Nephron progenitor cell (in vitro differentiated cells): ENCODE measurements at regions not wholly inside any gene's neighbourhood (a gene's known extent, or its start where the extent isn't known, plus 50 kb on each side); places are given as distances from the start of the nearest gene placed in this dataset.
A peak's percentile ranks its signal among the peaks of the same experiment; 100 is the strongest.

Experiments
- DNase-seq: peaks from one replicate; pipeline ENCODE4 v3.0.0; 2021
- H3K27ac Mint-ChIP-seq: 2 replicates; pipeline ENCODE4 v1.8.0; 2021; ENCODE audit warnings: mild to moderate bottlenecking, moderate library complexity, mixed read lengths
- H3K27me3 Mint-ChIP-seq: 2 replicates; pipeline ENCODE4 v1.8.0; 2021; ENCODE audit warnings: mild to moderate bottlenecking, low read depth, mixed read lengths; ENCODE audit not compliant: poor library complexity
- H3K36me3 Mint-ChIP-seq: 2 replicates; pipeline ENCODE4 v1.8.0; 2021; ENCODE audit warnings: low read depth, mixed read lengths
- H3K4me1 Mint-ChIP-seq: 2 replicates; pipeline ENCODE4 v1.8.0; 2021; ENCODE audit warnings: mixed read lengths
- H3K4me3 Mint-ChIP-seq: 2 replicates; pipeline ENCODE4 v1.8.0; 2021; ENCODE audit warnings: mild to moderate bottlenecking, moderate library complexity, mixed read lengths
- H3K9me3 Mint-ChIP-seq: 2 replicates; pipeline ENCODE4 v1.8.0; 2021; ENCODE audit warnings: mild to moderate bottlenecking, moderate library complexity, mixed read lengths
- CTCF ChIP-seq: fragments of 200-600 bp; sonication (generic); IDR thresholded peaks from 2 replicates; pipeline ENCODE4 v1.5.0; 2021; ENCODE audit warnings: antibody characterized with exemption

DNA sequence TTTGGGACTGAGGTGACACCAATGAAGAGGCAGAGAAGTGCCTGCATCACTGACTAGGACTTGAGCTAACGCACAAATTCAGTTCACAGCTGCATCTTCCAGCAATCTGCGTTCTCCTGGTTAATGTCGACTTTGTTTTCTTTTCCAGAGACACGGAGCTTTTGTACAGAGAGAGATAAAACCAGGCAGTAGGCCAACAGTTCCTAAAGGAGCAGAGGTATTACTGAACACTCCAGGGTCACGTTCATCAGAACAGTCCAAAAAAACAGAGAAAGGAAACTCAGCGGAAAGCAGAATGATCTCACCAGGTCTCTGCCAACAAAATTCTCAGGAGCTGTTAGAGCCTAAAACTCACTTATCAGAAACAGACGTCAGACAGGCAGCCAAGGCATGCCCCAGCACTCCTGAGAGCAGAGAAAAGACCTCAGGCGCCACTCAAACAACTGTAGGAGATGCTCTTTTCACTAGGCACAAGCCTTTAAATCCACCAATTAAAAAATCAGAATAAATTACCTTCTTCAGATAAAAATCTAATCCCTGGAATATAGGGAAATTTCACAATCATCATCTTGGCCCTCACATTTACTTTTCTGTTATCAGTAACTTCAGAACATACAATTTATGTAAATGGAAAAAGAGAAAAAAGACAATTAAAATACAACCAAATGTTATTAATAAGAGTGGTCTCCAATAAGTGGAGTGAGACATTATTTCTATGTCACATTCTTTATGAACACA lies 95.9 kb upstream of the SPTBN1 start:
- Mint-ChIP-seq H3K27me3 (peaks cover 3% of the 10 kb centered on the region), H3K9me3 (peaks cover 8% of the 10 kb centered on the region), H3K27ac (peak overlapping the region; percentile 89), H3K4me1 (peaks cover 10% of the 10 kb centered on the region), H3K4me3 (no peak overlapping the region), H3K36me3 (peaks cover 8% of the 10 kb centered on the region)
- no peak for TF ChIP-seq CTCF
- no peak for DNase-seq

DNA sequence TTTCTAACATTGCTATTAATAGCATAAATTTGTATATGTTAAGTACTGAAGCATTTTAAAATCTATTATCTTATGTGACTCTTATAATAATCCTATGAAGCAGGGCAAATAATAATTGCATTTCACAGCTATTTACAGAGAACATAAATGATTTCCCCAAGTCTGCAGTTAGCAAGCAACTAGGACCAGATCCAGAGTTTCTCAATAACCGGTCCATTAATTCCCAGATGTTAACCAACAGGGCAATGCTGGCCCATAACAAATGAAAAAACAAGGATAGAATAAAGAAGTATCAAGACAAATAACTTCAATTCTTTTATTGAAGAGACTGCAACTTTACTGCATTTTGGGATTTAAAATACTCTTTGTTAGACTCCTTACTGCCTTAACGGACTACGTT lies 91.7 kb upstream of the SPTBN1 start:
- no peaks in the 10 kb centered on the region for H3K27me3 Mint-ChIP-seq
- peaks cover 28% of the 10 kb centered on the region for H3K36me3 Mint-ChIP-seq
- H3K27ac Mint-ChIP-seq: no peak overlapping the region
- no peak overlapping the region for H3K4me3 Mint-ChIP-seq
- no peak for DNase-seq
- H3K4me1 Mint-ChIP-seq: peaks cover 10% of the 10 kb centered on the region
- TF ChIP-seq CTCF: no peak
- peaks cover 40% of the 10 kb centered on the region for H3K9me3 Mint-ChIP-seq

GRCh38 chr2:54365661-54366060 lies 90.5 kb upstream of the SPTBN1 start:
- H3K4me1 Mint-ChIP-seq: peaks cover under 1% of the 10 kb centered on the region

DNA sequence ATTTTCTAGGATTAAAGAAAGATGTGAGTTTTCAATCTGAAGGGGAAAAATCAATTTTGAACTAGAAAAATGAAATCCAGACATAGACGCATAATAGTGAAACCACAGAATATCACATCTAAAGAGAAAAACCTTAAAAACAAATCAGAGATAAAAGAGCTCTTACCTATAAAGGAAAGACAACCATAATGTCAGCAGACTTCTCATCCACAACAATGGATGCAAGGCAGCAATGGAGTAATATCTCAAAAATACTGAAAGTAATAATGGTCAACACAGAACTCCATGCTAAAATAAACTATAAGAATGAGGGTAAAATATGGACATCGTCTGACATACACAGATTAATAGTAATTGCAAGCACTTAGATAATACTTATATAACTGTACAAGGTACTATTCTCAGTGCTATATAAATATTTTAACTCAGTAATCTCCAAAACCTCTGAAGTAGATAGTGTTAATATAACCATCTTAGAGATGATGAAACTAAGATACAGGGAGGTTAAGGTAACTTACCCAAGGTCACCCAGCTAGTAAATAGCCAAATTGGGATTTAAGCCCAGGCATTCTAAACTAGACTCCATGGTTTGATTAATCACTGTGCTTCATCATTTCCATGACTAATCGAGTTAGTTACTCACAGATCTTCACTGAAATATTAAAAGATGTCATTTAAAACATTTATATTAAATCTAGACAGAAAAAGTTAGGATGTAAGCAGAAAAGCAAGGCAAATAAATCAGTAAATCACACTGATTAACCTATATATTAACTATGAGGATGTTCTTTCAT lies 89.4 kb upstream of the SPTBN1 start:
- Mint-ChIP-seq H3K4me1 (no peaks in the 10 kb centered on the region), H3K4me3 (no peak overlapping the region), H3K9me3 (peaks cover 47% of the 10 kb centered on the region), H3K27ac (no peak overlapping the region), H3K36me3 (peaks cover 28% of the 10 kb centered on the region), H3K27me3 (no peaks in the 10 kb centered on the region)
- DNase-seq: no peak
- no peak for TF ChIP-seq CTCF

More at GRCh38 chr2:54365661-54366060, 90.5 kb upstream of the SPTBN1 start:
- DNase-seq: no peak
- Mint-ChIP-seq H3K36me3 (peaks cover 28% of the 10 kb centered on the region), H3K4me3 (no peak overlapping the region), H3K27me3 (no peaks in the 10 kb centered on the region), H3K27ac (no peak overlapping the region), H3K9me3 (peaks cover 47% of the 10 kb centered on the region)
- no peak for TF ChIP-seq CTCF

GRCh38 chr2:54370405-54371104 lies 85.6 kb upstream of the SPTBN1 start:
- H3K4me3 Mint-ChIP-seq: no peak overlapping the region
- H3K27ac Mint-ChIP-seq: no peak overlapping the region
- no peak for DNase-seq
- no peak for TF ChIP-seq CTCF
- H3K27me3 Mint-ChIP-seq: peaks cover 11% of the 10 kb centered on the region
- peaks cover 40% of the 10 kb centered on the region for H3K9me3 Mint-ChIP-seq
- H3K36me3 Mint-ChIP-seq: peaks cover 20% of the 10 kb centered on the region
- no peaks in the 10 kb centered on the region for H3K4me1 Mint-ChIP-seq
